HG03095 (cell line): ENCODE measurements at regions not wholly inside any gene's neighbourhood (a gene's known extent, or its start where the extent isn't known, plus 50 kb on each side); places are given as distances from the start of the nearest gene placed in this dataset.
"Not testable (repeated sequence)": the region's sequence is repeated elsewhere in the genome, so short reads cannot be mapped to it uniquely, and the experiment has no call there.

Experiments used
- ATAC-seq: cut with Tn5 transposase; IDR thresholded peaks from one replicate; pipeline ENCODE4 v1.9.1; 2021; ENCODE audit warnings: moderate library complexity; ENCODE audit not compliant: unreplicated experiment

- ATAC-seq = no peak
Observed at GRCh38 chr15:81747482-81747881, 298.3 kb downstream of the MEX3B start.

GRCh38 chr15:81747026-81747425, 298.8 kb downstream of the MEX3B start:
- ATAC-seq = no peak

- ATAC-seq = no peak
Observed at GRCh38 chr15:81744364-81744763, 301.5 kb downstream of the MEX3B start.

GRCh38 chr15:81740416-81740815, 305.4 kb downstream of the MEX3B start:
- ATAC-seq = no peak

- ATAC-seq = no peak
Observed at GRCh38 chr15:81729340-81729739, 316.5 kb downstream of the MEX3B start.

GRCh38 chr15:81728726-81729125, 317.1 kb downstream of the MEX3B start:
- no peak for ATAC-seq

- ATAC-seq = no peak
Observed at GRCh38 chr15:81725590-81725989, 320.2 kb downstream of the MEX3B start.

GRCh38 chr15:81724536-81724935, 321.3 kb downstream of the MEX3B start:
- ATAC-seq = no peak

- ATAC-seq = no peak
Observed at GRCh38 chr15:81723701-81724100, 322.1 kb downstream of the MEX3B start.

GRCh38 chr15:81723113-81723651, 322.6 kb downstream of the MEX3B start:
- ATAC-seq = no peak

- not testable (repeated sequence) for ATAC-seq
Observed at GRCh38 chr15:81716468-81716867, 329.4 kb downstream of the MEX3B start.

- no peak for ATAC-seq
Observed at GRCh38 chr15:81710328-81710727, 335.5 kb downstream of the MEX3B start.

GRCh38 chr15:81706816-81707346, 332.9 kb upstream of the TMC3 start:
- ATAC-seq = not testable (repeated sequence)

- ATAC-seq = not testable (repeated sequence)
Observed at GRCh38 chr15:81705727-81706126, 331.7 kb upstream of the TMC3 start.

- no peak for ATAC-seq
Observed at GRCh38 chr15:81686021-81686420, 312.0 kb upstream of the TMC3 start.

GRCh38 chr15:81685237-81685636, 311.2 kb upstream of the TMC3 start:
- no peak for ATAC-seq

GRCh38 chr15:81680829-81681228, 306.8 kb upstream of the TMC3 start:
- no peak for ATAC-seq

- no peak for ATAC-seq
Observed at GRCh38 chr15:81666839-81667238, 292.8 kb upstream of the TMC3 start.

GRCh38 chr15:81660976-81661375, 287.0 kb upstream of the TMC3 start:
- ATAC-seq = no peak

- ATAC-seq = no peak
Observed at GRCh38 chr15:81653259-81653658, 279.2 kb upstream of the TMC3 start.

GRCh38 chr15:81645470-81645869, 271.5 kb upstream of the TMC3 start:
- no peak for ATAC-seq

- no peak for ATAC-seq
Observed at GRCh38 chr15:81643771-81644170, 269.8 kb upstream of the TMC3 start.

GRCh38 chr15:81642451-81642990, 268.5 kb upstream of the TMC3 start:
- no peak for ATAC-seq
